ENCODE measurements at regions not wholly inside any gene's neighbourhood (a gene's known extent, or its start where the extent isn't known, plus 50 kb on each side); places are given as distances from the start of the nearest gene placed in this dataset.
"Not testable (repeated sequence)": the region's sequence is repeated elsewhere in the genome, so short reads cannot be mapped to it uniquely, and the experiment has no call there.

GRCh38 chr3:112736805-112737566 is 96.0 kb upstream of the CCDC80 start:
- DNase-seq, result no peak

- no peak for DNase-seq
These were observed 95.4 kb upstream of the CCDC80 start for GRCh38 chr3:112736386-112736785.

GRCh38 chr3:112735926-112736325 is 95.0 kb upstream of the CCDC80 start:
- no peak for DNase-seq

- peak; percentile 68 for DNase-seq
These were observed 93.9 kb upstream of the CCDC80 start for GRCh38 chr3:112734736-112735350.

GRCh38 chr3:112734171-112734570 is 93.2 kb upstream of the CCDC80 start:
- DNase-seq, result no peak

GRCh38 chr3:112730210-112730609 is 89.3 kb upstream of the CCDC80 start:
- peak; percentile 7 for DNase-seq

- DNase-seq, result no peak
These were observed 80.3 kb upstream of the CCDC80 start for GRCh38 chr3:112721231-112721630.

- DNase-seq, result no peak
These were observed 78.0 kb upstream of the CCDC80 start for GRCh38 chr3:112718967-112719366.

- no peak for DNase-seq
These were observed 77.6 kb upstream of the CCDC80 start for GRCh38 chr3:112718516-112718915.

- DNase-seq, result no peak
These were observed 69.0 kb upstream of the CCDC80 start for GRCh38 chr3:112709911-112710310.

- peak; percentile 53 for DNase-seq
These were observed 58.6 kb upstream of the CCDC80 start for GRCh38 chr3:112699436-112699978.

GRCh38 chr3:112698442-112698841 is 57.5 kb upstream of the CCDC80 start:
- DNase-seq, result not testable (repeated sequence)

GRCh38 chr3:112696244-112696643 is 55.3 kb upstream of the CCDC80 start:
- DNase-seq, result not testable (repeated sequence)

- DNase-seq, result not testable (repeated sequence)
These were observed 54.6 kb upstream of the CCDC80 start for GRCh38 chr3:112695377-112696108.

GRCh38 chr3:112694906-112695305 is 54.0 kb upstream of the CCDC80 start:
- DNase-seq, result not testable (repeated sequence)

- peak; percentile 34 for DNase-seq
These were observed 52.2 kb upstream of the CCDC80 start for GRCh38 chr3:112693186-112693585.
